H9 (cell line): ENCODE measurements at regions not wholly inside any gene's neighbourhood (a gene's known extent, or its start where the extent isn't known, plus 50 kb on each side); places are given as distances from the start of the nearest gene placed in this dataset.

Experiments used
- DNase-seq: peaks from one replicate; pipeline ENCODE4 v3.0.0-alpha.2; 2017
- H2AFZ ChIP-seq: one replicate; pipeline ENCODE4 v1.6.1; 2013; ENCODE audit warnings: mild to moderate bottlenecking, low read length, control low read depth, moderate library complexity
- H2AK5ac ChIP-seq: 2 replicates; pipeline ENCODE4 v1.6.1; 2013; ENCODE audit warnings: low read length, control low read depth, mixed read lengths; ENCODE audit not compliant: insufficient read length
- H2BK120ac ChIP-seq: one replicate; pipeline ENCODE4 v1.6.1; 2013; ENCODE audit warnings: low read depth, mild to moderate bottlenecking, low read length, control low read depth, inconsistent platforms; ENCODE audit not compliant: poor library complexity, severe bottlenecking
- H2BK12ac ChIP-seq: 2 replicates; pipeline ENCODE4 v1.6.1; 2013; ENCODE audit warnings: low read length, control low read depth, mixed read lengths, low read depth; ENCODE audit not compliant: insufficient read length
- H2BK15ac ChIP-seq: 2 replicates; pipeline ENCODE4 v1.6.1; 2013; ENCODE audit warnings: low read depth, low read length, control low read depth
- H2BK20ac ChIP-seq: one replicate; pipeline ENCODE4 v1.6.1; 2013; ENCODE audit warnings: low read depth, mild to moderate bottlenecking, low read length, control low read depth, inconsistent platforms; ENCODE audit not compliant: poor library complexity, severe bottlenecking
- H2BK5ac ChIP-seq: 2 replicates; pipeline ENCODE4 v1.6.1; 2013; ENCODE audit warnings: low read length, control low read depth, mixed read lengths; ENCODE audit not compliant: insufficient read length
- H3K14ac ChIP-seq: 2 replicates; pipeline ENCODE4 v1.6.1; 2013; ENCODE audit warnings: low read length, control low read depth; ENCODE audit not compliant: insufficient read depth
- H3K18ac ChIP-seq: 2 replicates; pipeline ENCODE4 v1.6.1; 2013; ENCODE audit warnings: low read depth, mild to moderate bottlenecking, mixed read lengths, low read length, control low read depth; ENCODE audit not compliant: insufficient read length
- H3K23ac ChIP-seq: 2 replicates; pipeline ENCODE4 v1.6.1; 2013; ENCODE audit warnings: low read length, control low read depth, mixed read lengths, low read depth; ENCODE audit not compliant: insufficient read length
- H3K23me2 ChIP-seq: 2 replicates; pipeline ENCODE4 v1.6.1; 2013; ENCODE audit warnings: low read depth, mild to moderate bottlenecking, mixed read lengths, low read length, control low read depth; ENCODE audit not compliant: insufficient read length, poor library complexity, severe bottlenecking
- H3K27ac ChIP-seq: 2 replicates; pipeline ENCODE4 v1.5.1; 2013; ENCODE audit warnings: low read length, control low read depth, mixed read lengths, low read depth; ENCODE audit not compliant: insufficient read length
- H3K27me3 ChIP-seq: 2 replicates; pipeline ENCODE4 v1.6.1; 2013; ENCODE audit warnings: low read length, control low read depth, inconsistent platforms; ENCODE audit not compliant: insufficient read depth
- H3K4ac ChIP-seq: 2 replicates; pipeline ENCODE4 v1.6.1; 2013; ENCODE audit warnings: low read depth, mild to moderate bottlenecking, control low read depth, inconsistent platforms, low read length, moderate library complexity
- H3K4me1 ChIP-seq: 2 replicates; pipeline ENCODE4 v1.6.1; 2013; ENCODE audit warnings: low read length, control low read depth, inconsistent platforms; ENCODE audit not compliant: insufficient read depth
- H3K4me2 ChIP-seq: 2 replicates; pipeline ENCODE4 v1.6.1; 2013; ENCODE audit warnings: low read length, control low read depth, mixed read lengths; ENCODE audit not compliant: insufficient read length, insufficient read depth
- H3K56ac ChIP-seq: 2 replicates; pipeline ENCODE4 v1.6.1; 2013; ENCODE audit warnings: low read depth, mild to moderate bottlenecking, mixed read lengths, low read length, control low read depth; ENCODE audit not compliant: insufficient read length
- H3K79me1 ChIP-seq: 2 replicates; pipeline ENCODE4 v1.6.1; 2013; ENCODE audit warnings: low read depth, mild to moderate bottlenecking, moderate library complexity, low read length, control low read depth, inconsistent platforms; ENCODE audit not compliant: insufficient read depth, poor library complexity, severe bottlenecking
- H3K79me2 ChIP-seq: 2 replicates; pipeline ENCODE4 v1.6.1; 2013; ENCODE audit warnings: low read length, control low read depth, inconsistent platforms; ENCODE audit not compliant: insufficient read depth
- H3K9ac ChIP-seq: 2 replicates; pipeline ENCODE4 v1.6.1; 2013; ENCODE audit warnings: low read length, control low read depth, mixed read lengths; ENCODE audit not compliant: insufficient read length; ENCODE audit errors: extremely low read depth
- H3K9me3 ChIP-seq: one replicate; pipeline ENCODE4 v1.6.1; 2013; ENCODE audit warnings: low read depth, low read length, inconsistent platforms; ENCODE audit not compliant: control insufficient read depth
- H3T11ph ChIP-seq: one replicate; pipeline ENCODE4 v1.6.1; 2013; ENCODE audit warnings: mild to moderate bottlenecking, low read length, control low read depth, inconsistent platforms
- H4K20me1 ChIP-seq: one replicate; pipeline ENCODE4 v1.6.1; 2013; ENCODE audit not compliant: control insufficient read depth, insufficient read length, insufficient read depth
- H4K5ac ChIP-seq: 2 replicates; pipeline ENCODE4 v1.6.1; 2013; ENCODE audit warnings: low read depth, mild to moderate bottlenecking, mixed read lengths, low read length, control low read depth; ENCODE audit not compliant: insufficient read length
- H4K8ac ChIP-seq: replicated peaks from 2 replicates; pipeline ENCODE4 v1.6.1; 2013; ENCODE audit warnings: low read length, control low read depth, mixed read lengths, low read depth; ENCODE audit not compliant: insufficient read length
- H4K91ac ChIP-seq: 2 replicates; pipeline ENCODE4 v1.6.1; 2013; ENCODE audit warnings: low read depth, mild to moderate bottlenecking, moderate library complexity, mixed read lengths, low read length, control low read depth; ENCODE audit not compliant: insufficient read length
- H3K27ac Mint-ChIP-seq, 3 experiments: 2 replicates in 2 of 3; 3 replicates in 1 of 3; pipeline ENCODE4 v1.8.0; 2020 to 2021; ENCODE audit warnings: mixed read lengths in 3 of 3, mild to moderate bottlenecking in 1 of 3, moderate library complexity in 1 of 3
- H3K27me3 Mint-ChIP-seq: 2 replicates; pipeline ENCODE4 v1.8.0; 2021; ENCODE audit warnings: low read depth, mild to moderate bottlenecking, moderate library complexity, mixed read lengths
- H3K36me3 Mint-ChIP-seq, 3 experiments: 2 replicates in 2 of 3; 3 replicates in 1 of 3; pipeline ENCODE4 v1.8.0; 2020 to 2021; ENCODE audit warnings: low read depth in 3 of 3, mixed read lengths in 3 of 3; ENCODE audit not compliant: insufficient read depth in 1 of 3
- H3K4me1 Mint-ChIP-seq, 2 experiments: 2 replicates each; pipeline ENCODE4 v1.8.0; 2020; ENCODE audit warnings: mixed read lengths in 2 of 2
- H3K4me3 Mint-ChIP-seq, 2 experiments: 2 replicates in 1 of 2; 3 replicates in 1 of 2; pipeline ENCODE4 v1.8.0; 2020 to 2021; ENCODE audit warnings: mild to moderate bottlenecking in 2 of 2, mixed read lengths in 2 of 2, moderate library complexity in 1 of 2
- H3K9me3 Mint-ChIP-seq, 2 experiments: 2 replicates in 1 of 2; 3 replicates in 1 of 2; pipeline ENCODE4 v1.8.0; 2020; ENCODE audit warnings: mild to moderate bottlenecking in 2 of 2, mixed read lengths in 2 of 2, moderate library complexity in 1 of 2
- CTCF ChIP-seq: fragments of 200-600 bp; sonication (generic); conservative IDR thresholded peaks from 3 replicates; pipeline ENCODE4 v1.8.0; 2021; ENCODE audit warnings: antibody characterized with exemption, mild to moderate bottlenecking

- Histone ChIP-seq H2BK5ac (no peak overlapping the region), H2AK5ac (no peak overlapping the region), H3K4me2 (no peak overlapping the region), H3K14ac (no peak overlapping the region), H3K27ac (no peak overlapping the region), H2BK20ac (no peak overlapping the region), H3K4me1 (no peaks in the 10 kb centered on the region), H3K79me2 (no peaks in the 10 kb centered on the region), H2BK15ac (no peak overlapping the region), H3K9me3 (no peaks in the 10 kb centered on the region), H2BK12ac (no peak overlapping the region), H4K8ac (no peak overlapping the region), H4K5ac (no peak overlapping the region), H3K27me3 (no peaks in the 10 kb centered on the region), H3T11ph (no peak overlapping the region), H4K91ac (no peak overlapping the region), H3K18ac (no peak overlapping the region), H4K20me1 (no peaks in the 10 kb centered on the region), H2AFZ (no peak overlapping the region), H3K4ac (no peak overlapping the region), H3K23ac (no peak overlapping the region), H3K56ac (no peak overlapping the region), H3K79me1 (no peaks in the 10 kb centered on the region), H3K23me2 (no peaks in the 10 kb centered on the region), H3K9ac (no peak overlapping the region), H2BK120ac (no peak overlapping the region)
- Mint-ChIP-seq H3K9me3 (no peaks in the 10 kb centered on the region), H3K4me1 (no peaks in the 10 kb centered on the region), H3K36me3 (no peaks in the 10 kb centered on the region), H3K27ac (no peak overlapping the region; a peak in 1 of 7 replicates), H3K4me3 (no peak overlapping the region), H3K27me3 (no peaks in the 10 kb centered on the region)
- TF ChIP-seq CTCF, result no peak
- no peak for DNase-seq
These were observed 922.3 kb downstream of the HACE1 start for GRCh38 chr6:103937389-103937788.
